Epithelial cell of esophagus (primary cell): ENCODE measurements at regions not wholly inside any gene's neighbourhood (a gene's known extent, or its start where the extent isn't known, plus 50 kb on each side); places are given as distances from the start of the nearest gene placed in this dataset.
A peak's percentile ranks its signal among the peaks of the same experiment; 100 is the strongest.

Source experiments
- DNase-seq: peaks from one replicate; pipeline ENCODE4 v3.0.0; 2010; ENCODE audit warnings: low read depth
- H3K4me3 ChIP-seq: 2 replicates; pipeline ENCODE4 v1.5.1; 2011; ENCODE audit warnings: mild to moderate bottlenecking, low read length, control low read depth
- CTCF ChIP-seq: IDR thresholded peaks from 2 replicates; pipeline ENCODE4 v1.5.1; 2011; ENCODE audit warnings: low read depth, mild to moderate bottlenecking, low read length, control low read depth, inconsistent platforms; ENCODE audit not compliant: insufficient read depth; ENCODE audit errors: missing control alignments

GRCh38 chr6:25006075-25006474 is 70.3 kb upstream of the RIPOR2 start:
- no peak overlapping the region for H3K4me3 ChIP-seq
- DNase-seq, result no peak
- no peak for TF ChIP-seq CTCF

GRCh38 chr6:25006565-25007001 is 70.8 kb upstream of the RIPOR2 start:
- no peak overlapping the region for H3K4me3 ChIP-seq
- no peak for TF ChIP-seq CTCF
- peak; percentile 69 for DNase-seq

GRCh38 chr6:25007269-25007699 is 71.5 kb upstream of the RIPOR2 start:
- DNase-seq, result peak; percentile 27
- H3K4me3 ChIP-seq, result no peak overlapping the region

GRCh38 chr6:25008707-25009392 is 73.1 kb upstream of the RIPOR2 start:
- no peak for DNase-seq
- TF ChIP-seq CTCF, result no peak
- no peak overlapping the region for H3K4me3 ChIP-seq

More at GRCh38 chr6:25007269-25007699, 71.5 kb upstream of the RIPOR2 start:
- TF ChIP-seq CTCF, result no peak

GRCh38 chr6:25009393-25009710 is 73.6 kb upstream of the RIPOR2 start:
- no peak overlapping the region for H3K4me3 ChIP-seq
- DNase-seq, result no peak
- TF ChIP-seq CTCF, result no peak

GRCh38 chr6:25010176-25010575 is 74.4 kb upstream of the RIPOR2 start:
- DNase-seq, result no peak
- H3K4me3 ChIP-seq, result no peak overlapping the region
- no peak for TF ChIP-seq CTCF

GRCh38 chr6:25010902-25011625 is 75.3 kb upstream of the RIPOR2 start:
- DNase-seq, result peak; percentile 44
- H3K4me3 ChIP-seq, result no peak overlapping the region
- TF ChIP-seq CTCF, result no peak
